ENCODE measurements at regions not wholly inside any gene's neighbourhood (a gene's known extent, or its start where the extent isn't known, plus 50 kb on each side); places are given as distances from the start of the nearest gene placed in this dataset.

GRCh38 chr3:18919158-18919557, 229.2 kb upstream of the KCNH8 start:
- Histone ChIP-seq H2AK5ac (ENCODE audit: low read depth, low read length) (no peak overlapping the region), H2BK15ac (ENCODE audit: low read depth, low read length) (no peak overlapping the region), H3K4me1 (ENCODE audit: control insufficient read depth, insufficient read depth, low read length) (no peaks in the 10 kb centered on the region), H3K9me3 (ENCODE audit: control insufficient read depth, insufficient read depth, low read length) (no peaks in the 10 kb centered on the region), H3K14ac (replicated peaks; ENCODE audit: low read depth, low read length) (no peak overlapping the region), H3K9ac (ENCODE audit: low read depth, low read length) (no peak overlapping the region), H4K20me1 (ENCODE audit: insufficient read depth, low read length) (no peaks in the 10 kb centered on the region), H4K91ac (ENCODE audit: insufficient read depth, low read depth, low read length) (no peak overlapping the region), H3K4me2 (ENCODE audit: low read depth, low read length) (no peak overlapping the region), H3K56ac (ENCODE audit: extremely low read depth, insufficient read depth, low read length) (no peak overlapping the region), H3K4me3 (ENCODE audit: insufficient read depth, low read depth, low read length) (no peak overlapping the region), H4K8ac (ENCODE audit: low read depth in 2 of 2, low read length in 2 of 2) (no peak overlapping the region), H2BK120ac (ENCODE audit: low read depth, low read length) (no peak overlapping the region), H2AFZ (replicated peaks; ENCODE audit: low read length, poor library complexity) (no peak overlapping the region), H3K79me1 (ENCODE audit: low read depth in 1 of 2, low read length in 2 of 2) (no peaks in the 10 kb centered on the region), H3K23ac (ENCODE audit: low read depth, low read length) (no peak overlapping the region), H2BK5ac (ENCODE audit: low read depth, low read length, poor library complexity, severe bottlenecking) (no peak overlapping the region), H2AK9ac (replicated peaks; ENCODE audit: low read depth, low read length, poor library complexity) (no peak overlapping the region), H3K18ac (ENCODE audit: low read depth, low read length) (no peak overlapping the region), H3K27ac (ENCODE audit: insufficient read depth, low read length) (no peak overlapping the region), H4K5ac (ENCODE audit: low read depth, low read length) (no peak overlapping the region), H3K27me3 (ENCODE audit: control insufficient read depth, insufficient read depth, low read length) (no peaks in the 10 kb centered on the region), H2BK20ac (ENCODE audit: low read depth, low read length) (no peak overlapping the region), H3K9me1 (ENCODE audit: insufficient read depth, low read length) (no peaks in the 10 kb centered on the region), H3K36me3 (ENCODE audit: control insufficient read depth, insufficient read depth, low read length) (no peaks in the 10 kb centered on the region), H3K4ac (ENCODE audit: low read depth, low read length) (no peak overlapping the region)
- in situ Hi-C loops (cut with MboI; ENCODE audit: low sequenced_read_pairs) (no loop called here), intact Hi-C loops (cut with micrococcal nuclease) (no loop called here), dilution Hi-C loops (cut with HindIII; ENCODE audit: low sequenced_read_pairs, unreplicated experiment) (no loop called here)
- ATAC-seq (ENCODE audit: low read depth): no peak
- DNase-seq: no peak
- ChIA-PET CTCF (no interaction called here), POLR2A (ENCODE audit: unreplicated experiment) (no interaction called here)
- no TSS peak for BruUV-seq (replicated peaks)
- no CpG with 5 or more reads among the region's 1 CpG for WGBS, 2 experiments (ENCODE audit: extremely low coverage in 2 of 2, insufficient read length in 1 of 2)
- no peak for TF ChIP-seq MAZ (IDR thresholded peaks at IDR 0.05; ENCODE audit: borderline replicate concordance, low read depth, low read length)
- TF ChIP-seq FOS (IDR thresholded peaks at IDR 0.05; ENCODE audit: low read depth, low read length): no peak
- TF ChIP-seq USF2 (IDR thresholded peaks at IDR 0.05; ENCODE audit: low read depth, low read length): no peak
- no peak for TF ChIP-seq CHD1 (IDR thresholded peaks at IDR 0.05; ENCODE audit: low read depth, low read length)
- TF ChIP-seq, protein P1, sequence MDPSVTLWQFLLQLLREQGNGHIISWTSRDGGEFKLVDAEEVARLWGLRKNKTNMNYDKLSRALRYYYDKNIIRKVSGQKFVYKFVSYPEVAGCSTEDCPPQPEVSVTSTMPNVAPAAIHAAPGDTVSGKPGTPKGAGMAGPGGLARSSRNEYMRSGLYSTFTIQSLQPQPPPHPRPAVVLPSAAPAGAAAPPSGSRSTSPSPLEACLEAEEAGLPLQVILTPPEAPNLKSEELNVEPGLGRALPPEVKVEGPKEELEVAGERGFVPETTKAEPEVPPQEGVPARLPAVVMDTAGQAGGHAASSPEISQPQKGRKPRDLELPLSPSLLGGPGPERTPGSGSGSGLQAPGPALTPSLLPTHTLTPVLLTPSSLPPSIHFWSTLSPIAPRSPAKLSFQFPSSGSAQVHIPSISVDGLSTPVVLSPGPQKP (IDR thresholded peaks at IDR 0.05; ENCODE audit: borderline replicate concordance, low read depth, low read length): no peak
- no peak for TF ChIP-seq CEBPB (IDR thresholded peaks at IDR 0.05; ENCODE audit: low read depth, low read length)
- no peak for TF ChIP-seq SMC3 (IDR thresholded peaks at IDR 0.05; ENCODE audit: low read depth, low read length)
